ENCODE measurements at regions not wholly inside any gene's neighbourhood (a gene's known extent, or its start where the extent isn't known, plus 50 kb on each side); places are given as distances from the start of the nearest gene placed in this dataset.

- H3K4me3 ChIP-seq (ENCODE audit: low read depth, low read length) = no peak overlapping the region
- TF ChIP-seq CTCF (IDR thresholded peaks at IDR 0.05; ENCODE audit: insufficient read depth, low read depth, low read length, missing control alignments) = no peak
- DNase-seq (ENCODE audit: low read depth) = no peak
Measured at GRCh38 chr3:72135636-72136035, 350.7 kb upstream of the PROK2 start.

- H3K4me3 ChIP-seq (ENCODE audit: low read depth, low read length) = no peak overlapping the region
- peak; percentile 37 for DNase-seq (ENCODE audit: low read depth)
- no peak for TF ChIP-seq CTCF (IDR thresholded peaks at IDR 0.05; ENCODE audit: insufficient read depth, low read depth, low read length, missing control alignments)
Measured at GRCh38 chr3:72134989-72135451, 350.1 kb upstream of the PROK2 start.

GRCh38 chr3:72133329-72134011 is 348.5 kb upstream of the PROK2 start:
- no peak for DNase-seq (ENCODE audit: low read depth)
- no peak overlapping the region for H3K4me3 ChIP-seq (ENCODE audit: low read depth, low read length)
- TF ChIP-seq CTCF (IDR thresholded peaks at IDR 0.05; ENCODE audit: insufficient read depth, low read depth, low read length, missing control alignments) = no peak

- DNase-seq (ENCODE audit: low read depth) = no peak
- no peak overlapping the region for H3K4me3 ChIP-seq (ENCODE audit: low read depth, low read length)
- TF ChIP-seq CTCF (IDR thresholded peaks at IDR 0.05; ENCODE audit: insufficient read depth, low read depth, low read length, missing control alignments) = no peak
Measured at GRCh38 chr3:72131899-72132298, 347.0 kb upstream of the PROK2 start.

GRCh38 chr3:72130565-72130964 is 345.6 kb upstream of the PROK2 start:
- DNase-seq (ENCODE audit: low read depth) = no peak
- H3K4me3 ChIP-seq (ENCODE audit: low read depth, low read length) = no peak overlapping the region
- no peak for TF ChIP-seq CTCF (IDR thresholded peaks at IDR 0.05; ENCODE audit: insufficient read depth, low read depth, low read length, missing control alignments)

- H3K4me3 ChIP-seq (ENCODE audit: low read depth, low read length) = no peak overlapping the region
- DNase-seq (ENCODE audit: low read depth) = no peak
Measured at GRCh38 chr3:72129501-72130094, 344.6 kb upstream of the PROK2 start.

More at GRCh38 chr3:72129501-72130094, 344.6 kb upstream of the PROK2 start:
- no peak for TF ChIP-seq CTCF (IDR thresholded peaks at IDR 0.05; ENCODE audit: insufficient read depth, low read depth, low read length, missing control alignments)

Data from GM12865 (cell line).